OCI-LY3 (cell line): ENCODE measurements at regions not wholly inside any gene's neighbourhood (a gene's known extent, or its start where the extent isn't known, plus 50 kb on each side); places are given as distances from the start of the nearest gene placed in this dataset.
A peak's percentile ranks its signal among the peaks of the same experiment; 100 is the strongest.

Experiments
- H2AFZ ChIP-seq: fragments of 200-600, 300-600 bp; shearing (Covaris generic); 2 replicates; pipeline ENCODE4 v1.6.0; 2014; ENCODE audit warnings: antibody characterized with exemption, low read depth, low read length
- H3K27ac ChIP-seq: fragments of 200-600, 300-600 bp; sonication (generic); 2 replicates; pipeline ENCODE4 v1.5.1; 2014; ENCODE audit warnings: mild to moderate bottlenecking, low read length, moderate library complexity, mixed read lengths
- H3K27me3 ChIP-seq: fragments of 200-600, 300-600 bp; sonication (generic); 2 replicates; pipeline ENCODE4 v1.6.1; 2014; ENCODE audit warnings: low read depth, low read length, mixed read lengths
- H3K36me3 ChIP-seq: fragments of 200-600, 300-600 bp; sonication (generic); replicated peaks from 2 replicates; pipeline ENCODE3; 2014; ENCODE audit warnings: low read depth, low read length, mixed read lengths
- H3K4me1 ChIP-seq: fragments of 300-600, 200-600 bp; sonication (generic); 2 replicates; pipeline ENCODE4 v1.6.1; 2014; ENCODE audit warnings: low read length, mixed read lengths
- H3K4me2 ChIP-seq: fragments of 200-600, 300-600 bp; sonication (generic); 2 replicates; pipeline ENCODE4 v1.6.1; 2014; ENCODE audit warnings: low read length, mixed read lengths
- H3K4me3 ChIP-seq: fragments of 300-600, 200-600 bp; sonication (generic); 2 replicates; pipeline ENCODE4 v1.5.1; 2014; ENCODE audit warnings: antibody characterized with exemption, mild to moderate bottlenecking, low read length, moderate library complexity
- H3K79me2 ChIP-seq: fragments of 300-600, 200-600 bp; shearing (Covaris generic); 2 replicates; pipeline ENCODE4 v1.6.1; 2014; ENCODE audit warnings: mild to moderate bottlenecking, low read length, mixed read lengths
- H3K9ac ChIP-seq: fragments of 300-600, 200-600 bp; shearing (Covaris generic); 2 replicates; pipeline ENCODE4 v1.6.0; 2014; ENCODE audit warnings: mild to moderate bottlenecking, low read length, moderate library complexity
- H3K9me3 ChIP-seq: fragments of 200-600, 300-600 bp; shearing (Covaris generic); 2 replicates; pipeline ENCODE4 v1.6.1; 2014; ENCODE audit warnings: low read length, mixed read lengths; ENCODE audit not compliant: insufficient read depth
- H4K20me1 ChIP-seq: fragments of 200-600, 300-600 bp; sonication (generic); 2 replicates; pipeline ENCODE4 v1.6.1; 2016; ENCODE audit warnings: low read length, mixed read lengths; ENCODE audit not compliant: insufficient read depth
- CTCF ChIP-seq: fragments of 200-600, 300-600 bp; sonication (generic); IDR thresholded peaks from 2 replicates; pipeline ENCODE4 v1.5.1; 2014; ENCODE audit warnings: antibody characterized with exemption, low read length, low read depth
- EZH2phosphoT487 ChIP-seq: fragments of 200-600 bp; shearing (Covaris generic); IDR thresholded peaks from 2 replicates; pipeline ENCODE4 v1.6.1; 2018; ENCODE audit warnings: antibody characterized with exemption, mixed run types, low read depth

DNA sequence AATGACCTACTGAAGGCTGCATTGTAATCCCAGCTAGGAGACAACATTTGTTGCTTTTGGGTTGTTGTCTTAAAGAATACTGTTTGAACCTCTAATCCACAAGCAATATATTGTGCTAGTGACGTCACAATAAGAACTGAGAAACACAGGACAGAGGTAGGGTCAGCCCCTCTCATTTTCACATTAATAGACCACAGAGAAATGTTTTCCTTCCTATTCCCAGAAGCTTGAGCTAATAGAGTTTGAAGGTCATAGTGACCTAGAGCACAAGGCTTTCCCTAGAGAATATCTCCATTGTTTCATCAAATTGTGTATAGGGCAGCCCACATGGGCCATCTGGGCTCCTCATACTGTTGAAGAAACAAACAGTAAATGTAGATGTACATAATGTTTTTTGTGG is 300.9 kb upstream of the AKR1E2 start:
- H3K27ac ChIP-seq: no peak overlapping the region
- H4K20me1 ChIP-seq: no peaks in the 10 kb centered on the region
- H3K4me1 ChIP-seq: peaks cover 21% of the 10 kb centered on the region
- H3K79me2 ChIP-seq: no peaks in the 10 kb centered on the region
- H3K27me3 ChIP-seq: peaks cover 25% of the 10 kb centered on the region
- H3K4me3 ChIP-seq: no peak overlapping the region
- H3K9ac ChIP-seq: no peak overlapping the region
- no peak overlapping the region for H3K4me2 ChIP-seq
- no peaks in the 10 kb centered on the region for H3K9me3 ChIP-seq
- no peak overlapping the region for H2AFZ ChIP-seq
- no peak for TF ChIP-seq EZH2phosphoT487
- no peak for TF ChIP-seq CTCF
- no peaks in the 10 kb centered on the region for H3K36me3 ChIP-seq

DNA sequence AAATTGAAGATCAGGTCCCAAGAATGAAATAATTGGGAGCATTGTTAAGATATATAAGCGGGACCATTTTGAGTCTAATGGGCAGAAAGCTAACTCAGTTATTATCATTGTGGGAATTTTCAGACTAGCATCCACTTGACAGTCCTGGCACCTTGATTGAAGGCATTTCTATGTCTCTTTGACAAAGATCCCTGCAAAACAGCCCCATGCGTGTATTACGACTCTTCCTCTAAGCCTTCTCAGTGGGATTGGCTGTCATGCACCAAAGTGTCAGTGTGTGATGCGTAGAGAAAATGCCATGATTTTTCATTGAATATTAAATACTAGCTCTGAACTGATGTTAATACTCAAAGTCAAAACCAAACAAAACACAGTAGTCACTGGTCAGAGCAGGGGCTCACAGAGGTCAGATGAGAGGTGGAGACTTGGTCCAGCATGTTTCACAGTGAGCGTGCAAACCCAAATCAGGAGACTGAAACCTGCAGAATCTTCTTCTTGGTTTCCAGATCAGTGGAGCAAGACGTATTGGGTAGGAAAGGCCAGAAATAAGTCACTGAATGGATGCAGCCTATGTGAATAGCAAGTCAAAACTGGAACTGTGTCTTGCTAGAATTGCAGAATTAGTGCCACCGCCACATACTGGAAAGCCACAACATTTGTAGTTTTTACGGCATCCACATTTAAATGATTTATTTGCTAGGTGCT is 303.6 kb upstream of the AKR1E2 start:
- H3K4me1 ChIP-seq: peaks cover 21% of the 10 kb centered on the region
- no peaks in the 10 kb centered on the region for H3K79me2 ChIP-seq
- TF ChIP-seq CTCF (no peak), EZH2phosphoT487 (peak; percentile 71; the same call in 1 of the 2 replicates)
- H3K36me3 ChIP-seq: no peaks in the 10 kb centered on the region
- H3K9me3 ChIP-seq: no peaks in the 10 kb centered on the region
- H4K20me1 ChIP-seq: no peaks in the 10 kb centered on the region
- H3K4me3 ChIP-seq: peak overlapping the region; percentile 27; the same call in 1 of the 2 replicates
- H3K27ac ChIP-seq: no peak overlapping the region
- H3K27me3 ChIP-seq: peaks cover 27% of the 10 kb centered on the region
- peak overlapping the region; percentile 67 for H3K4me2 ChIP-seq
- H2AFZ ChIP-seq: no peak overlapping the region
- H3K9ac ChIP-seq: no peak overlapping the region

GRCh38 chr10:4519658-4520402 is 306.2 kb upstream of the AKR1E2 start:
- no peaks in the 10 kb centered on the region for H3K36me3 ChIP-seq

More at GRCh38 chr10:4519658-4520402, 306.2 kb upstream of the AKR1E2 start:
- Histone ChIP-seq H3K79me2 (no peaks in the 10 kb centered on the region), H3K27me3 (peaks cover 27% of the 10 kb centered on the region), H3K4me2 (no peak overlapping the region), H3K4me1 (peaks cover 45% of the 10 kb centered on the region), H3K4me3 (no peak overlapping the region), H3K9ac (no peak overlapping the region), H2AFZ (no peak overlapping the region), H3K27ac (no peak overlapping the region), H4K20me1 (no peaks in the 10 kb centered on the region), H3K9me3 (no peaks in the 10 kb centered on the region)
- TF ChIP-seq EZH2phosphoT487 (no peak), CTCF (no peak)
